Hematopoietic multipotent progenitor cell treated with erythropoietin and hydrocortisone succinate and interleukin-3 and kit ligand, for 17 days (in vitro differentiated cells): ENCODE measurements at regions not wholly inside any gene's neighbourhood (a gene's known extent, or its start where the extent isn't known, plus 50 kb on each side); places are given as distances from the start of the nearest gene placed in this dataset.
"Not testable (repeated sequence)": the region's sequence is repeated elsewhere in the genome, so short reads cannot be mapped to it uniquely, and the experiment has no call there.

ENCODE experiments used
- DNase-seq: peaks from one replicate; pipeline ENCODE4 v3.0.0-alpha.2; 2015; ENCODE audit warnings: low spot score

DNA sequence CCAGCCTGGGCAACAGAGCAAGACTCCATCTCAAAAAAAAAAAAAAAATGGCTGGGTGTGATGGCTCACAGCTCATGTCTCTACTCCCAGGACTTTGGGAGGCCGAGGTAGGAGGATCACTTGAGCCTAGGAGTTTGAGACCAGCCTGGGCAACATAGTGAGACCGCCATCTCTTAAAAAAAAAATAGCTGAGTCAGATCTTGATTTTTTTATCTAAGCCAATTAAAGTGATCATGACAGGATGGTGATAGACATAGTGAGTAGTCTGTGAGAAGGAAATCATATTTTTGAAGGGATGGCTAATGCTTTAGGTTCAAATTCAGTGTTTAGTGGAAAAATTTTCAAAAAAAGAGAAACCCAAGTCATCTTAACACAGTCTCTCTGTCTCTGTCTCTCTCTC lies 114.6 kb upstream of the JARID2 start:
- no peak for DNase-seq

DNA sequence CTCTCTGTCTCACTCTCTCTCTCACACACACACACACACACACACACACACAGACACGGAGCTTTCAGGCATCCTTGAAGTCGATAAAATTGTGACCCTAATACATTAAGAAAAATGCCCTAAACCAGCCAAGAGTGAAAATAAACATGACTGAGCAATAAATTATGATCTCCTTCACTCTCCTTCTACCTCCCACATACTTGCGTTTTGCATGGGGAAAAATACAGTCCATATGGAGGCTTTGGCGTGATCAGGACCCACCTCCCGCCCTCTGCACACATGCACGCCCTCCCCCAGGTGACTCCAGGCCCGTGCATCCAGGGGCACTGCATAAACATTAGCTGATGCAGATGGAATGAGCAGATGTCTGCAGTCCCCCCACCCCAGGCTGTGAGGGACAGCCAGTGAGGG lies 114.2 kb upstream of the JARID2 start:
- no peak for DNase-seq

- no peak for DNase-seq
Measured at GRCh38 chr6:15132167-15132566, 113.7 kb upstream of the JARID2 start.

DNA sequence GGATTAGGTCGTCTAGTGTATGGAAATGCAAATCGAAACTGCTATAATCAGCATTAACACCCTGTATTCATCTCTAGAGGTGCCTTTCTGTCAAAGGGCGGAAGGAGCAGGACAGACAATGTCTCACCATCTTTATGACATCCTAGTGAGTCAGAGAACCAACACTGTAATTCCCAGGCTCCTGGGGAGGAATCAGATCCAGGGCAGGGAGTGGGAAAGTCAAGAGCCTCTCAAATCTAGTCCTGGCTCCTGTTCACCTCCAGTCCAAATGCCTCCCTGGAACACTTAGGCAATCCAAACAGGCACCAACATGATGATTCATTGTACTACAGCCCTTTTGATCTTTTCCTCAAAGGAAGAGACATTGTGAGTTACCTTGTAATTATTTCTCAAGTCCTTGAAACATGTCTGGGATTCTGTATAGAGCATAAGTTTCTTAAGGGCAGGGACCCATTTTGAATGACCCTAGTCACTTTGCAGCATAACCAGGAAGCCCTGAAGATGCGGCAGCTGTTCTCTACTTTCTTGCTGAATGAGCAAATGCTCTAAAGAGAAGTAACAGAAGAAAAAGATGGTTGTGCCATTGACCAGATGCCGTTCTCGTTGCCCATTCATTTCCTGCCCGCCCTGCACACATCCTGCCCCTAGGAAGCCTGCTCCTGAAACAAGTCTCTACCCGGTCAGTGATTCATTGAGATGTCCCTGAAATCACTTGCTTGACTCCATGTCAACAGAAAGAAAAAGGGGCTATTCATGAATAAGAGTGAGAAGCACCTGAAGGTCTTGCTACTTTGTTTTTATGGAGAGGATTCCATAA lies 112.8 kb upstream of the JARID2 start:
- DNase-seq, result no peak

DNA sequence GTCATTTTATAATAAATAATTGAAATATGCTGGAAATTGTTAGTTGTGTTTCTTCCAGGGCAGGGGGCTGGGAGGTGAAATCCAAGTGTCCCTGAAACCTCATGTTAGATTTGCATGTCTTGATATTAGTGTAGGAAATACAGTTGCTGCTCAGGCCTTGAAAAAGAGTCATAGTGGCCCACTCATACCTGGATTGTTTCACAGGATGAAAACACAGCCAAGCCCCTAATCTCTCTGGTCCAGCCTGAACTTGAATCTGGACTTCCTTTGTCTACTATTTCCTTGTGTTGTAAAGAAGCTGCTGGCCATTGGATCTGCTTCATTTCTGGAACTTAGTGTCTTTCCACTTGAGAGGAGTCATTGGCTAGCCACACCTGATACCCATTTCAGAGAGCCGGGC lies 108.8 kb upstream of the JARID2 start:
- no peak for DNase-seq

- DNase-seq, result no peak
Measured at GRCh38 chr6:15143086-15143485, 102.8 kb upstream of the JARID2 start.

- no peak for DNase-seq
Measured at GRCh38 chr6:15143540-15143939, 102.3 kb upstream of the JARID2 start.

GRCh38 chr6:15145821-15146220 lies 100.0 kb upstream of the JARID2 start:
- no peak for DNase-seq

GRCh38 chr6:15147827-15148226 lies 98.0 kb upstream of the JARID2 start:
- no peak for DNase-seq

- no peak for DNase-seq
Measured at GRCh38 chr6:15148356-15148946, 97.4 kb upstream of the JARID2 start.

DNA sequence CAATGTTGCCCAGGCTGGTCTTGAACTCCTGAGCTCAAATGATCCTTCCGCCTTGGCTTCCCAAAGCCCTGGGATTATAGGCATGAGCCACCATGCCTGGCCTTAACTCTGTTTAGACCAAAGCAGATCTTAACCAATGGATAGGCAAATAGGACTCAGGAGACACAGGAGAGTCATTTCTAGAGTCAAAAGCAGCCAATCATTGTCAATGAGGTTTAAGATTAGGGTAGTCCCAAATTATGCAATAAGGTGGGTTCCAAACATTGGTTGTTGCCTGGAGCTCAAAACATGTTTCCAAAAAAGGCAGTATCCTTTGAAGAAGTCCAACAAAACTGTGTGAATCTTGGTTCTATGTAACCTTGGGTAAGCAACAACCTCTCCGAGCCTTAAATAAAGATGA lies 95.7 kb upstream of the JARID2 start:
- DNase-seq, result no peak

DNA sequence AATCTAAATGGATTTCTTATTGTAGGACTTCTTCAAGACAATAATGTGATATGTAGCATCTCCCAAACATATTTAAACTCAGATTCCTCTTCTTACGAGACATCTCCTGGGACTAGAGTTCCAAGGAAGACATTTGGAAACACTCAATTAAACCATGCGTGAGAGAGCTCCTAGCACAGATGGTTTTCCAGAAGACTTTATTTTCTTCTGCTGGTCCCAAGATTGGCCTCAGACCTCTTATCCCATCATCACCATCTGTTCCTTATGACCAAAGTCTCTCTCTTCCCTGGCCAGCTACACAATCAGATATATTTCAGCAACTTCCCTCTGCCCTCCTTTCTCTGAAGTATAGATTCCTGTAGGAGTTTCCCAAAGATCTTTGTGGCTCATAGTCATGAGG lies 93.2 kb upstream of the JARID2 start:
- no peak for DNase-seq

DNA sequence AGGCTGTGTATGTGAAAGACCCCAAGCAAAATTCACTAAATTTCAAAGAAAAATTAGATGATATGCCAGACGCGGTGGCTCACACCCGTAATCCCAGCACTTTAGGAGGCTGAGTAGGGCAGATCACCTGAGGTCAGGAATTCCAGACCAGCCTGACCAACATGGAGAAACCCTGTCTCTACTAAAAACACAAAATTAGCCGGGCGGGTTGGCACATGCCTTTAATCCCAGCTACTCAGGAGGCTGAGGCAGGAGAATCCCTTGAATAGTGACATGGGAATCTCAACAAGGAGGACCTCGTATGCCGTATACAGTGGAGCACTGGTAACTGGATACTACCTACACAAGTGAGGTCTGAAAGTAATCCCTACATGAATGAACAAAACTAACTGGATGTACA lies 92.7 kb upstream of the JARID2 start:
- no peak for DNase-seq

GRCh38 chr6:15157479-15157878 lies 88.4 kb upstream of the JARID2 start:
- DNase-seq, result no peak

DNA sequence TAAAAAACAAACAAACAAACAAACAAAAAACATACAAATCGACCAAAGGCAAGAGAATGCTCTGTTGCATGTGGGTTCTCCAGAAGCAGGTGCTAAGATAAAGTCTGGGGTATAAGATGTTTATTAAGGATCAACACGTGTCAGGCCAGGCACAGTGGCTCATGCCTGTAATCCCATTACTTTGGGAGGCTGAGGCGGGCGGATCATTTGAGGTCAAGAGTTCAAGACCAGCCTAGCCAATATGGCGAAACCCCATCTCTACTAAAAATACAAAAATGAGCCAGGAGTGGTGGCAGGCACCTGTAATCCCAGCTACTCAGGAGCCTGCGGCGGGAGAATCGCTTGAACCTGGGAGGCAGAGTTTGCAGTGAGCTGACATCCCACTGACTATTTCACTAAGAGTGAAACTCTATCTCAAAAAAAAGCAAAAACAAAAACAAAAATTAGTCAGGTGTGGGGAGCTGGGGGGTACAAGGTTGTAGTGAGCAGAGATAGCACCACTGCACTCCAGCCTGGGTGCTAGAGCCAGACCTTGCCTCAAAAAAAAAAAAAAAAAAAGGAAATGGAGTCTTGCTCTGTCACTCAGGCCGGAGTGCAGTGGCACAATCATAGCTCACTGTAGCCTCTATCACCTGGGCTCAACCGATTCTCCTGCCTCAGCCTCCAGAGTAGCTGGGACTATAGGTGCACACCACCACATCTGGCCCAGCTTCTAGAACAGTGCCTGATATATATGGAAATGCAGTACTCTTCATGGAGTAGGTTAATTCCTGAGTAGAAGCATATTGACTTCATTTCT lies 86.8 kb upstream of the JARID2 start:
- DNase-seq, result no peak

- no peak for DNase-seq
Measured at GRCh38 chr6:15160812-15161211, 85.1 kb upstream of the JARID2 start.

GRCh38 chr6:15164855-15165254 lies 81.0 kb upstream of the JARID2 start:
- DNase-seq, result not testable (repeated sequence)

DNA sequence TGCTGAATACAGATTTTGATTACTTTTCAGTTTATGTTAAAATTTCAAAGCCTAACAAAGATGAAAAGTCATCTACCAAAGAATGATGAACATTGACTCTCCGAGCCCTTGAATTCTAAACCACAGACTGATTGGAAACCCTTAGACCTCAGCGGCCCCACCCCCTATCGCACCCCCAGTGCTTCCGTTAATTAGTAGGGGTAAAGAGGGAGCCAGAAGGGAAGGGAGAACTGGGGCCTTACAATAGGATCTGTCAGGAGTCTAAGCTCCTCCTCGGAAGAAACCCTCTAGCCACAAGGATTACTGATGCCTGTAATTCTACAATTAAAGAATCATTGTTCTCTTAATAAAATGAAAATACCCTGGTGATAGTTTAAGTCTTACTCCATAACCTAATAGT lies 79.7 kb upstream of the JARID2 start:
- DNase-seq, result no peak

GRCh38 chr6:15170126-15170525 lies 75.7 kb upstream of the JARID2 start:
- no peak for DNase-seq

GRCh38 chr6:15171026-15171425 lies 74.8 kb upstream of the JARID2 start:
- no peak for DNase-seq

GRCh38 chr6:15176816-15177370 lies 69.0 kb upstream of the JARID2 start:
- DNase-seq, result no peak

- DNase-seq, result no peak
Measured at GRCh38 chr6:15183979-15184378, 61.9 kb upstream of the JARID2 start.

GRCh38 chr6:15184441-15184861 lies 61.4 kb upstream of the JARID2 start:
- no peak for DNase-seq
